DOHH2 (cell line): ENCODE measurements at regions not wholly inside any gene's neighbourhood (a gene's known extent, or its start where the extent isn't known, plus 50 kb on each side); places are given as distances from the start of the nearest gene placed in this dataset.

Source experiments
- CTCF ChIP-seq: fragments of 200-600 bp; sonication (generic); IDR thresholded peaks from one replicate; pipeline ENCODE4 v1.5.1; 2014; ENCODE audit warnings: antibody characterized with exemption, mild to moderate bottlenecking, low read depth, low read length; ENCODE audit not compliant: poor library complexity, severe bottlenecking
- EZH2phosphoT487 ChIP-seq: fragments of 200-600 bp; sonication (generic); IDR thresholded peaks from 2 replicates; pipeline ENCODE4 v1.6.1; 2017; ENCODE audit warnings: borderline replicate concordance, mild to moderate bottlenecking, antibody characterized with exemption, low read length, moderate library complexity, mixed read lengths

- TF ChIP-seq EZH2phosphoT487 (no peak), CTCF (no peak)
Observed at GRCh38 chr5:90231688-90232087, 177.9 kb downstream of the CETN3 start.
